Naive thymus-derived CD4-positive, alpha-beta T cell (primary cell): ENCODE measurements at regions not wholly inside any gene's neighbourhood (a gene's known extent, or its start where the extent isn't known, plus 50 kb on each side); places are given as distances from the start of the nearest gene placed in this dataset.

Source experiments
- ATAC-seq: fragments of 150-1000 bp; cut with Tn5 transposase; 2 replicates; pipeline ENCODE4 v1.10.0; 2021; ENCODE audit warnings: mild to moderate bottlenecking, moderate library complexity
- CTCF ChIA-PET: fragments of 350-600 bp; sonication (Branson Sonifier 250); formaldehyde crosslinking; loops from one replicate; lab custom pipeline; 2021; ENCODE audit warnings: antibody characterized with exemption; lab: Charles Lee
- POLR2A ChIA-PET: fragments of 350-600 bp; sonication (Branson Sonifier 250); formaldehyde crosslinking; loops from one replicate; lab custom pipeline; 2021; ENCODE audit warnings: antibody characterized with exemption, inconsistent platforms; lab: Charles Lee
- DNase-seq, 9 donors: peaks; one replicate each; pipeline versions ENCODE4 v3.0.0 to v3.0.0-alpha.2; 2020 to 2022; ENCODE audit warnings: mixed read lengths in 1 of 9
- H3K27ac ChIP-seq: one replicate; pipeline ENCODE4 v1.7.0; 2013; ENCODE audit warnings: mild to moderate bottlenecking, low read depth, low read length, moderate library complexity
- H3K27me3 ChIP-seq, 2 donors: one replicate each; pipeline ENCODE4 v1.7.0; 2013; ENCODE audit warnings: low read length in 2 of 2, mild to moderate bottlenecking in 2 of 2, moderate library complexity in 2 of 2; ENCODE audit not compliant: control insufficient read depth in 2 of 2, insufficient read depth in 2 of 2
- H3K36me3 ChIP-seq, 3 experiments: 1 replicate in 2 of 3; 2 replicates in 1 of 3; pipeline ENCODE4 v1.7.0; 2013; ENCODE audit warnings: low read length in 3 of 3, mild to moderate bottlenecking in 3 of 3, moderate library complexity in 1 of 3; ENCODE audit not compliant: insufficient read depth in 3 of 3, control insufficient read depth in 2 of 3
- H3K4me1 ChIP-seq, 2 donors: one replicate each; pipeline ENCODE4 v1.7.0; 2013; ENCODE audit warnings: low read length in 2 of 2, mild to moderate bottlenecking in 2 of 2, moderate library complexity in 1 of 2; ENCODE audit not compliant: control insufficient read depth in 2 of 2, insufficient read depth in 2 of 2
- H3K4me3 ChIP-seq: 2 replicates; pipeline ENCODE4 v1.7.0; 2013; ENCODE audit warnings: mild to moderate bottlenecking, low read length
- H3K9me3 ChIP-seq, 3 experiments: 1 replicate in 2 of 3; 2 replicates in 1 of 3; pipeline ENCODE4 v1.7.0; 2013; ENCODE audit warnings: low read length in 3 of 3; ENCODE audit not compliant: control insufficient read depth in 2 of 3
- H3K27ac Mint-ChIP-seq, 9 donors: one replicate each; pipeline ENCODE4 v1.8.0; 2020 to 2022; ENCODE audit warnings: mixed read lengths in 9 of 9, mild to moderate bottlenecking in 8 of 9, moderate library complexity in 5 of 9, inconsistent platforms in 2 of 9
- H3K27me3 Mint-ChIP-seq, 5 donors: one replicate each; pipeline ENCODE4 v1.8.0; 2021 to 2022; ENCODE audit warnings: mixed read lengths in 5 of 5, mild to moderate bottlenecking in 1 of 5
- H3K36me3 Mint-ChIP-seq, 5 donors: one replicate each; pipeline ENCODE4 v1.8.0; 2020 to 2022; ENCODE audit warnings: mixed read lengths in 5 of 5, mild to moderate bottlenecking in 3 of 5, inconsistent platforms in 1 of 5
- H3K4me1 Mint-ChIP-seq, 7 donors: one replicate each; pipeline ENCODE4 v1.8.0; 2020 to 2022; ENCODE audit warnings: mixed read lengths in 7 of 7, mild to moderate bottlenecking in 3 of 7, inconsistent platforms in 1 of 7
- H3K4me3 Mint-ChIP-seq, 10 donors: one replicate each; pipeline ENCODE4 v1.8.0; 2020 to 2022; ENCODE audit warnings: mild to moderate bottlenecking in 10 of 10, mixed read lengths in 10 of 10, moderate library complexity in 6 of 10, inconsistent platforms in 2 of 10
- H3K9me3 Mint-ChIP-seq, 11 donors: one replicate each; pipeline ENCODE4 v1.8.0; 2020 to 2022; ENCODE audit warnings: mixed read lengths in 11 of 11, mild to moderate bottlenecking in 4 of 11, inconsistent platforms in 1 of 11, moderate library complexity in 1 of 11
- intact Hi-C, 2 donors: fragments of 100-400 bp; cut with micrococcal nuclease; formaldehyde crosslinking; loops; one replicate each; pipeline ENCODE4 v1.15.1; 2023

DNA sequence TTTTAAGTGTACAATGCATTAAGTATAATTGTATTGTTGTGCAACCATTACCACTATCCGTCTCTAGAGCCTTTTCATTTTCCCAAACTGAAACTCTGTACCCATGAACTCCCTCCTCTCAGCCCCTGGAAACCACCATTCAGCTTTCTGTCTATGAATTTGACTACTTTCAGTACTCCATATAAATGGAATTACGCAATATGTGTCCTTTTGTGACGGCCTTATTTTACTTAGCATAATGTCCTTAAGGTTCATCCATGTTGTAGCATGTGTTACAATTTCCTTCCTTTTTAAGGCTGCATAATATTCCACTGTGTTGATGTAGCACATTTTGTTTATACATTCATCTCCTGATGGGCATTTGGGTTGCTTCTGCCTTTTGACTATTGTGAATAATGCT, 143.6 kb upstream of the KCNG1 start:
- Mint-ChIP-seq H3K36me3 (peaks cover 0 to 3% (median 0%) of the 10 kb centered on the region in 5 donors), H3K4me3 (no peak overlapping the region), H3K27me3 (peaks cover 13 to 34% (median 27%) of the 10 kb centered on the region in 5 donors), H3K4me1 (peaks cover 0 to 2% (median 0%) of the 10 kb centered on the region in 7 donors), H3K27ac (no peak overlapping the region), H3K9me3 (peaks cover 0 to 9% (median 0%) of the 10 kb centered on the region in 11 donors)
- H3K4me3 ChIP-seq: no peak overlapping the region
- no peak overlapping the region for H3K27ac ChIP-seq
- intact Hi-C loops: no loop called here
- DNase-seq: no peak
- POLR2A ChIA-PET: no interaction called here
- H3K27me3 ChIP-seq: peaks cover 0 to 4% of the 10 kb centered on the region in 2 donors
- CTCF ChIA-PET: no interaction called here
- H3K36me3 ChIP-seq: no peaks in the 10 kb centered on the region
- no peaks in the 10 kb centered on the region for H3K4me1 ChIP-seq
- no peaks in the 10 kb centered on the region for H3K9me3 ChIP-seq
- ATAC-seq: no peak

DNA sequence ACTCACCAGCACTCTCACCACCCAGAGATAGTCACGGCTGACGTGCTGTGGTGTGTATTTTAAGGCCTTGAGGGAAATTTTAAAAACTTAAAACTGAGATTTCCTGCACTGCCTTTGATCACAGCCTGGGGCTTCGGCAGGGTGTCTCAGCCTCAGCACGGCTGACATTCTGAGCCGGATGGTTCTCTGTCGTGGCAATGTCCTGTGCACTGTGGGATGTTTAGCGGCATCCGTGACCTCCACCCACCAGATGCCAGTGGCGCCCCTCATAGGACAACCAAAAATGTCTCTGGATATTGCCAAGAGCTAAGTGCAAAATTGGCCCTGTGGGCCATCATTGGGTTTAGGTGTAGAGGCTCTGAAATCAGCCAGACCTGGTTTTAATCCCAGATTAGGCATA, 142.2 kb upstream of the KCNG1 start:
- no peak overlapping the region for H3K4me3 Mint-ChIP-seq
- no peaks in the 10 kb centered on the region for H3K9me3 ChIP-seq
- H3K9me3 Mint-ChIP-seq: peaks cover 0 to 6% (median 0%) of the 10 kb centered on the region in 11 donors
- POLR2A ChIA-PET: no interaction called here
- no peak overlapping the region for H3K27ac Mint-ChIP-seq
- no peak for ATAC-seq
- peaks cover 0 to 2% (median 0%) of the 10 kb centered on the region in 7 donors for H3K4me1 Mint-ChIP-seq
- no peak overlapping the region for H3K4me3 ChIP-seq
- H3K4me1 ChIP-seq: no peaks in the 10 kb centered on the region
- CTCF ChIA-PET: no interaction called here
- peaks cover 0 to 3% (median 0%) of the 10 kb centered on the region in 5 donors for H3K36me3 Mint-ChIP-seq
- H3K36me3 ChIP-seq: no peaks in the 10 kb centered on the region
- H3K27me3 ChIP-seq: peaks cover 0 to 2% of the 10 kb centered on the region in 2 donors
- intact Hi-C loops: no loop called here
- DNase-seq: no peak
- no peak overlapping the region for H3K27ac ChIP-seq
- peaks cover 9 to 32% (median 26%) of the 10 kb centered on the region in 5 donors for H3K27me3 Mint-ChIP-seq

DNA sequence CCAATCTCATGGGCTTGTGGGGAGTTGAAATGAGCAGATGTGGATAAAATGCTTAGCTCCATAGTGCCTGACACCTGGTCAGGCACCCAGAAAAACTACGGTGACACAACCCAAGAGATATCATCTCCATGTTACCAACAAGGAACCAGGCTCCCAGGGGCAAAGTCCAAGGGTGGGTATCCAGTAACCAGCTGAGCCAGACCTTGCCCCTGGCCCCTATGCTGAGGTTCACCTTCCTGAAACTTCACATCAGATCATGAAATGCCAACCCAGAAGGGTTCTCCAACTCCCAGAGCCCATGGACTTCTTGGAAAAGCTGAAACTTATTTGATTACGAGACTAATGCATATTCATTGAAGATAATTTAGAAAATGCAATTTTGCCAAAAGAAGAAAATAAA, 141.8 kb upstream of the KCNG1 start:
- Mint-ChIP-seq H3K4me1 (peaks cover 0 to 2% (median 0%) of the 10 kb centered on the region in 7 donors), H3K27ac (no peak overlapping the region), H3K27me3 (peaks cover 6 to 32% (median 28%) of the 10 kb centered on the region in 5 donors), H3K4me3 (no peak overlapping the region), H3K36me3 (peaks cover 0 to 3% (median 0%) of the 10 kb centered on the region in 5 donors), H3K9me3 (peaks cover 0 to 6% (median 0%) of the 10 kb centered on the region in 11 donors)
- H3K9me3 ChIP-seq: no peaks in the 10 kb centered on the region
- no peaks in the 10 kb centered on the region for H3K36me3 ChIP-seq
- H3K27ac ChIP-seq: no peak overlapping the region
- no peaks in the 10 kb centered on the region for H3K4me1 ChIP-seq
- intact Hi-C loops: no loop called here
- ATAC-seq: no peak
- H3K4me3 ChIP-seq: no peak overlapping the region
- CTCF ChIA-PET: no interaction called here
- POLR2A ChIA-PET: no interaction called here
- no peaks in the 10 kb centered on the region for H3K27me3 ChIP-seq
- no peak for DNase-seq

DNA sequence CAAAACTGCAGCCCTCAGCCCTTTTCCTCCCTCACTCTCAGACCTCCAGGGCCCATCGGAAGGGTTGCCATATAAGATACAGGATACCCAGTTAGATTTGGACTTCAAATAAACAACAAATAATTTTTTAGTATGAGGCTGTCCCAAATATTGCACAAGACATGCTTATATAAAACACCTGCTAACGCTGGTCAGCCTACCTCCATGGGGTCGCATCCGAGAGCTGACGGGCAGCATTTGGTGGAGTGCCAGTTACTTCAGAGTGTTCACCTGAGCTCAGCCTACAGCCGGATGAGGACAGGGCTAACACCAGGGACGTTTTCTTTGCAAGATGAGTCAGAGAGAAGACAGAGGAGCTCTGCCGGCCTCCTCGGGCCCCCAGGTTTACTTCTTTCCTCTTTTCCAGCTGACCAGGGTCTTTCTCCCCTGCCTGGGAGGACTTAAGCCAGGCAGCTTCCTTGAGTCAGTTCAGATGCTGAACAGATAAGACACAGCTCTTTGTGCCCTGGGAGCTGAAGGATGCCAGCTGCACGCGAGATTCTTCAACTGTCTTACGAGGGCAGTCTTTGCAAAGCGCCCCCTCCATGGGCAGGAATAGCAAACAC, 141.2 kb upstream of the KCNG1 start:
- Histone ChIP-seq H3K27ac (no peak overlapping the region), H3K9me3 (no peaks in the 10 kb centered on the region), H3K4me1 (no peaks in the 10 kb centered on the region), H3K4me3 (no peak overlapping the region), H3K27me3 (no peaks in the 10 kb centered on the region), H3K36me3 (no peaks in the 10 kb centered on the region)
- H3K4me3 Mint-ChIP-seq: no peak overlapping the region
- ATAC-seq (no peak), DNase-seq (no peak)
- ChIA-PET CTCF (no interaction called here), POLR2A (no interaction called here)
- H3K27ac Mint-ChIP-seq: no peak overlapping the region
- H3K27me3 Mint-ChIP-seq: peaks cover 5 to 35% (median 31%) of the 10 kb centered on the region in 5 donors
- H3K4me1 Mint-ChIP-seq: peaks cover 0 to 2% (median 0%) of the 10 kb centered on the region in 7 donors
- intact Hi-C loops: no loop called here
- H3K36me3 Mint-ChIP-seq: peaks cover 0 to 3% (median 0%) of the 10 kb centered on the region in 5 donors
- H3K9me3 Mint-ChIP-seq: peaks cover 0 to 3% (median 0%) of the 10 kb centered on the region in 11 donors

DNA sequence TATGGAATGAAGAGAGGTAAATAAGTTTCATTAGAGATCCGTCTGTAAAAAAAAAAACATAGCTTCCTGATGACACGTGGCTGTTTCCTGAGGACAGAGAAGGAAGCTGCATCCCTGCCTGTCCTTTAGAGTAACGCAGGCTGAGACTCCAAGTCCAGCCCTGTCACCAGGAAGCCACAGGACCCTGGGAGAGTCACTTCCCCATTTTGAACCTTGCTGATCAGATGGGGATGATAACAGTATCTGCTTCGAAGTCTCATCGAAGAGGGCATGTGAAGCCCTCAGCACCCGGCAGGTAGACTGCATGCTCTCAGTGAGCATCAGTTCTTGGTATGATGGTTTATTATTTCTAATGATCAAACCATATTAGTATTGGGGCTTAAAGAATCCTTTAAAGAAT, 139.1 kb upstream of the KCNG1 start:
- peaks cover 0 to 3% (median 0%) of the 10 kb centered on the region in 11 donors for H3K9me3 Mint-ChIP-seq
- no peak overlapping the region for H3K4me3 Mint-ChIP-seq
- H3K27me3 Mint-ChIP-seq: peaks cover 6 to 49% (median 41%) of the 10 kb centered on the region in 5 donors
- no peak for ATAC-seq
- Histone ChIP-seq H3K27me3 (no peaks in the 10 kb centered on the region), H3K27ac (no peak overlapping the region), H3K36me3 (no peaks in the 10 kb centered on the region), H3K4me3 (no peak overlapping the region), H3K4me1 (no peaks in the 10 kb centered on the region), H3K9me3 (no peaks in the 10 kb centered on the region)
- intact Hi-C loops: no loop called here
- H3K27ac Mint-ChIP-seq: no peak overlapping the region
- peaks cover 0 to 3% (median 0%) of the 10 kb centered on the region in 5 donors for H3K36me3 Mint-ChIP-seq
- ChIA-PET POLR2A (no interaction called here), CTCF (no interaction called here)
- DNase-seq: no peak
- no peaks in the 10 kb centered on the region for H3K4me1 Mint-ChIP-seq

DNA sequence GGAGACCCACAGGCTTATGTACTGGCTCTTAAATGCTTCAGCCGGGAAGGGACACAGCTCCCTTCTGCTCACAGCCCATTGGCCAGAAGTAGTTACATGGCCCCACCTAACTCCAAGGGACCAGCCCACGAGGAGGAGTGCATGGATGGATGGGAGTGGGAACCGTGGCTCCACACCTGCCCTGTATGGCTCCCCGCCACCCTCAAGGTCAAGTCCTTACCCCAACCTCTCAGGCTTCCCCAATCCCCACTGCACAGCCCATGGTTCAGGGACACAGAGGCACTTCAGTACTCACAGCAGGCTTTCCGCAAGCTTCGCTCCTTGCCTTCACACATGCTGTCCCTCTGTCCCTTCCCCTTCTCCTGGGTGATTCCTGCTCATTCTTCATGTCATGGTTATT, 137.9 kb upstream of the KCNG1 start:
- ATAC-seq (no peak), DNase-seq (no peak)
- no peak overlapping the region for H3K4me3 Mint-ChIP-seq
- POLR2A ChIA-PET: no interaction called here
- no peak overlapping the region for H3K27ac Mint-ChIP-seq
- H3K4me3 ChIP-seq: no peak overlapping the region
- H3K27ac ChIP-seq: no peak overlapping the region
- no peaks in the 10 kb centered on the region for H3K36me3 ChIP-seq
- H3K36me3 Mint-ChIP-seq: no peaks in the 10 kb centered on the region
- H3K4me1 ChIP-seq: no peaks in the 10 kb centered on the region
- CTCF ChIA-PET: no interaction called here
- no peaks in the 10 kb centered on the region for H3K9me3 ChIP-seq
- no peaks in the 10 kb centered on the region for H3K4me1 Mint-ChIP-seq
- intact Hi-C loops: no loop called here
- H3K27me3 ChIP-seq: no peaks in the 10 kb centered on the region
- H3K9me3 Mint-ChIP-seq: no peaks in the 10 kb centered on the region
- H3K27me3 Mint-ChIP-seq: peaks cover 18 to 61% (median 40%) of the 10 kb centered on the region in 5 donors

DNA sequence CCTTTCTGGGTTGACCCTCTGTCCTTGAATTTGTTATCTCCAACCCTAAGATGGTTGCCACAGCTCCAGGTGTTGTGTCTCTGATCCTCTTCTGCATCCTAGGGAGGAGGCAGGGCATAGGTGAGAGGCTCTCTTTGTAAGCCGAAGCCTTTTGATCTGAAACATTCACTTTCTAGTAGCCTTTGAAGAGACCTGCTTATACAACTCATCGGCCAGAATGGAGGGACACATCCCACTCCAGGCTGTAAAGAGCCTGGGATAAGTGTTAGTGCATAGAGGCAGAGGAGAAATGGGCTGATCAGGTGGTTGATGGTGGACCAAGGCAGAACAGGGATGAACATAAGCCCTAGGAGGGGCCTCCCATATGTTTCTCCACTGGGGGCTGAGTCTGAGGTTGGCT, 137.1 kb upstream of the KCNG1 start:
- Histone ChIP-seq H3K27me3 (no peaks in the 10 kb centered on the region), H3K27ac (no peak overlapping the region), H3K9me3 (no peaks in the 10 kb centered on the region), H3K36me3 (no peaks in the 10 kb centered on the region), H3K4me1 (no peaks in the 10 kb centered on the region), H3K4me3 (no peak overlapping the region)
- no peak overlapping the region for H3K27ac Mint-ChIP-seq
- H3K27me3 Mint-ChIP-seq: peaks cover 23 to 69% (median 48%) of the 10 kb centered on the region in 5 donors
- H3K36me3 Mint-ChIP-seq: no peaks in the 10 kb centered on the region
- no peak overlapping the region for H3K4me3 Mint-ChIP-seq
- no peaks in the 10 kb centered on the region for H3K4me1 Mint-ChIP-seq
- ATAC-seq: no peak
- DNase-seq: no peak
- CTCF ChIA-PET: no interaction called here
- intact Hi-C loops: no loop called here
- POLR2A ChIA-PET: no interaction called here
- H3K9me3 Mint-ChIP-seq: no peaks in the 10 kb centered on the region
